Keratinocyte (primary cell): ENCODE measurements at regions not wholly inside any gene's neighbourhood (a gene's known extent, or its start where the extent isn't known, plus 50 kb on each side); places are given as distances from the start of the nearest gene placed in this dataset.

Source experiments
- EZH2 ChIP-seq: IDR thresholded peaks from one replicate; pipeline ENCODE4 v1.6.1; 2012; ENCODE audit warnings: inconsistent platforms, mild to moderate bottlenecking, low read length, moderate library complexity
- TF ChIP-seq, protein P1 (sequence below), 3 experiments: IDR thresholded peaks in 1 of 3; conservative IDR thresholded peaks in 1 of 3; optimal IDR thresholded peaks in 1 of 3; 2 replicates in 2 of 3; 3 replicates in 1 of 3; pipeline versions ENCODE3 to v1.5.1; 2011; ENCODE audit warnings: low read length in 3 of 3, mild to moderate bottlenecking in 3 of 3, moderate library complexity in 2 of 3, control low read depth in 1 of 3, inconsistent platforms in 1 of 3; ENCODE audit not compliant: insufficient read depth in 2 of 3; ENCODE audit errors: extremely low read depth in 1 of 3

DNA sequence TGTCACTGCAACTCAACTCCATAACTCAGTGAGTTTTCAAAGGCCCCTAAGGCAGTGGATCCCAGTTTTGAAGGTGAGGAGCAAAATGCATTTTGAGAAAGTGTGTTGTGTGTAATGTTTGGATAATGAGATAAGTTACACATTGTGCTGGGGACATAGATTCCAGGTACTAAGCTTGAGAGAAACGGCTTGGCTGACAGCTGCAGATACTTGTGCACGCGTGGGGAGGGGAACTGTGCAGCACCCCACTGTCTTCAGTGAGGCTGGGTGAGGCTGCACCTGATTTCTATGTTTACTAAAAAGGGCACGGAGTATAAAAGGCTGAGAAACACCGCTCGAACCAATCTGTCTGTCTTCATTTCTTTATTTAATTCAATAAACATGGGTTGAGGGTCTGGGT lies 254.0 kb upstream of the COPS8 start:
- TF ChIP-seq, protein P1, sequence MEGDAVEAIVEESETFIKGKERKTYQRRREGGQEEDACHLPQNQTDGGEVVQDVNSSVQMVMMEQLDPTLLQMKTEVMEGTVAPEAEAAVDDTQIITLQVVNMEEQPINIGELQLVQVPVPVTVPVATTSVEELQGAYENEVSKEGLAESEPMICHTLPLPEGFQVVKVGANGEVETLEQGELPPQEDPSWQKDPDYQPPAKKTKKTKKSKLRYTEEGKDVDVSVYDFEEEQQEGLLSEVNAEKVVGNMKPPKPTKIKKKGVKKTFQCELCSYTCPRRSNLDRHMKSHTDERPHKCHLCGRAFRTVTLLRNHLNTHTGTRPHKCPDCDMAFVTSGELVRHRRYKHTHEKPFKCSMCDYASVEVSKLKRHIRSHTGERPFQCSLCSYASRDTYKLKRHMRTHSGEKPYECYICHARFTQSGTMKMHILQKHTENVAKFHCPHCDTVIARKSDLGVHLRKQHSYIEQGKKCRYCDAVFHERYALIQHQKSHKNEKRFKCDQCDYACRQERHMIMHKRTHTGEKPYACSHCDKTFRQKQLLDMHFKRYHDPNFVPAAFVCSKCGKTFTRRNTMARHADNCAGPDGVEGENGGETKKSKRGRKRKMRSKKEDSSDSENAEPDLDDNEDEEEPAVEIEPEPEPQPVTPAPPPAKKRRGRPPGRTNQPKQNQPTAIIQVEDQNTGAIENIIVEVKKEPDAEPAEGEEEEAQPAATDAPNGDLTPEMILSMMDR (optimal IDR thresholded peaks at IDR 0.05 in 1 of 3, IDR thresholded peaks at IDR 0.05 in 1 of 3, conservative IDR thresholded peaks at IDR 0.05 in 1 of 3; ENCODE audit: extremely low read depth in 1 of 3, insufficient read depth in 2 of 3, low read length in 3 of 3): no peak
- TF ChIP-seq EZH2: no peak
